Ovary (tissue), 7 donors: ENCODE measurements at regions not wholly inside any gene's neighbourhood (a gene's known extent, or its start where the extent isn't known, plus 50 kb on each side); places are given as distances from the start of the nearest gene placed in this dataset.

Experiments
- DNase-seq, 5 donors: peaks; one replicate each; pipeline ENCODE4 v3.0.0-alpha.2; 2019 to 2020
- H3K27ac ChIP-seq, 2 donors: fragments of 200-600 bp; one replicate each; pipeline versions ENCODE4 v1.5.1 to v1.8.0; 2019 to 2022
- H3K27me3 ChIP-seq: fragments of 200-600 bp; one replicate; pipeline ENCODE4 v1.8.0; 2022
- H3K36me3 ChIP-seq: fragments of 200-600 bp; sonication (generic); one replicate; pipeline ENCODE4 v1.5.1; 2019
- H3K4me1 ChIP-seq: one replicate; pipeline ENCODE4 v1.8.1; 2013; ENCODE audit warnings: mild to moderate bottlenecking, moderate library complexity; ENCODE audit not compliant: insufficient read depth
- H3K4me3 ChIP-seq: fragments of 200-600 bp; sonication (generic); one replicate; pipeline ENCODE4 v1.5.1; 2017
- H3K9me3 ChIP-seq, 2 donors: fragments of 200-600 bp in 1 of 2; sonication (generic) in 1 of 2; one replicate each; pipeline versions ENCODE4 v1.5.1 to v1.8.1; 2013 to 2019; ENCODE audit warnings: mild to moderate bottlenecking in 1 of 2, moderate library complexity in 1 of 2
- CTCF ChIP-seq, 3 donors: fragments of 450-650 bp in 2 of 3; fragments of 200-600 bp in 1 of 3; IDR thresholded peaks; one replicate each; pipeline versions ENCODE4 v1.5.1 to v1.8.0; 2016 to 2022; ENCODE audit warnings: antibody characterized with exemption in 3 of 3, mild to moderate bottlenecking in 1 of 3
- EP300 ChIP-seq: sonication (generic); formaldehyde crosslinking; IDR thresholded peaks from one replicate; pipeline ENCODE4 v1.6.1; 2017; ENCODE audit warnings: antibody characterized with exemption
- POLR2A ChIP-seq: fragments of 450-650 bp; IDR thresholded peaks from one replicate; pipeline ENCODE4 v1.6.1; 2017; ENCODE audit warnings: antibody characterized with exemption, mild to moderate bottlenecking, moderate library complexity
- WGBS, 3 donors: extraction: QIAGEN DNeasy Blood & Tissue Kit in 1 of 3; methylation state at CpG; one replicate each; pipeline versions ENCODE4 v1.1.5 to v1.1.7; 2013 to 2017; 5-methylcytosine and 5-hydroxymethylcytosine counted together
- intact Hi-C, 4 donors: fragments of 100-400 bp; cut with DNase I; formaldehyde crosslinking; loops; one replicate each; pipeline versions ENCODE4 v1.11.0 to v1.15.1; 2022 to 2023
- donor health status: DM: no; HTN: no; CAD: no; lungs with moderate emphysema.
- donor health status: DM: no; HTN: no; CAD: no.
- donor health status: Bipolar disorder and iron deficiency.
- donor health status: DM: no; HTN: no; CAD: no.
- donor health status: DM: yes; HTN: yes; CAD: no.

DNA sequence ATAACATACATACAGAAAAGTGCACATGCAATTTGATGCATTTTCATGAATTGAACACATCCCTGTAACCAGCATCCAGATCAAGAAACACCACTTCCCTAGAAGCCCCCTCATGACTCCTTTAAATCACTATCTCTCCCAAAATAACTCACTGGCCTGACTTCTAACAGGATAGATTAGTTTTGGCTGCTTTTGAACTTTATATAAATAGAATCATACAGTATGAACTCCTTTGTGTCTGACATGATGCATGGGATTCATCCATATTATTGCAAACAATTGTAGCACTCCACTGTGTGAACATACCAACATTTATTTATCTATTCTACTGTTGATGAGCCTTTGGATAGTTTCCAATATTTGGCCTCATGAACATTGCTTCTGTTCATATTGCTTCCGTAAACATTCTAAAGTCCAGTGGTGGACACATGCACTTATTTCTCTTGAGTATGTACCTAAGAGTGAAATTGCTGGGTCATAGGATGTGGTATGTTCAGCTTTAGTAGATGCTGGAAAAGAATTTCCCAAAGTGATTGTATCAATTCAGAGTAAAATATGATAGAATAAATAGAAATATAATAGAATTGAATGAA, 148.7 kb upstream of the GDNF start:
- Histone ChIP-seq H3K36me3 (no peaks in the 10 kb centered on the region), H3K27me3 (no peaks in the 10 kb centered on the region), H3K4me1 (peaks cover 2% of the 10 kb centered on the region), H3K9me3 (no peaks in the 10 kb centered on the region), H3K4me3 (no peak overlapping the region), H3K27ac (no peak overlapping the region)
- 75 to 78% (median 78%) methylated on average over 1 of the region's 1 CpG for WGBS, 3 donors
- no peak for DNase-seq
- intact Hi-C loops = no loop called here
- no peak for TF ChIP-seq POLR2A
- no peak for TF ChIP-seq EP300
- no peak for TF ChIP-seq CTCF (IDR thresholded peaks at IDR 0.05)

DNA sequence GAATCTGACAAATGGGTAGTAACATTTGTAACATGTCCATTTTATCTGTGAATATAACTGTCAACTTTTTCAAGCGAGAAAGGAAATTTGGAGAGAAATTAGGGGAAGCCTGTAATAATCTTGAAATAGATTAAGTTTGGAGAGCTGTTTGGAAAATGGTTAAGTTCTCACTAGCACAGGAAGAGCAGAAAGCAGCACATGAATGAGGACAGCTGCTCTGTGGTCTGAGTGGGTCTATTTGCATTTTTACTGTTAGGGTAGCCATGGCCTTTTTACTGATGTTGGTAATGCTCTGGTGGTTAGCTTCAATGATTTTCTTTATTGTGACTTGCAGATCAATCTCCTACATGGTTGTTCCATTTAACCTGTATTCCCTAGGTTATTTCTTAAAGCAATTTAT, 144.5 kb upstream of the GDNF start:
- Histone ChIP-seq H3K4me3 (no peak overlapping the region), H3K36me3 (no peaks in the 10 kb centered on the region), H3K27me3 (no peaks in the 10 kb centered on the region), H3K4me1 (peaks cover 4% of the 10 kb centered on the region), H3K27ac (no peak overlapping the region), H3K9me3 (no peaks in the 10 kb centered on the region)
- TF ChIP-seq POLR2A (no peak), EP300 (no peak), CTCF (IDR thresholded peaks at IDR 0.05) (no peak)
- DNase-seq = no peak
- WGBS, 3 donors = 15 to 26% (median 22%) methylated on average over 1 of the region's 1 CpG
- intact Hi-C loops = no loop called here

DNA sequence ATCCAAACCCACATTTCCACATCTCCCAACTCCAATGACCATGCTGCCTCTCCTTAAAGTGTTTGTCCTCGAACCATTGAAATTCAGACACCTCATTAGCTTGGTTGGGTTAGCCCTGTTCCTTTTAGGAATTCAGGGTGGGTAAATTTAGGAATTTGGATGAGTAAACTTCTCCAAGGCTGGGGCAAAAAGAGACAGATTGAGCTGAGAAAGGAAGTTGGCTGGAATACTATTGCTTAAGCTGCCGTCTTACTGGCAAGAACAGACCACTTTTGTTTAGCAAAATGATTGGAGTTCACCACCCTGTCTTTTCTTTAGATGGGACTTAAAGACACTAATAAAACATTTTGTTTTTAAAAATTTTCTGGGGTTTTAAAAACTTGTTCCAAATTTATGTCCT, 143.6 kb upstream of the GDNF start:
- no peaks in the 10 kb centered on the region for H3K9me3 ChIP-seq
- no peak overlapping the region for H3K4me3 ChIP-seq
- no peak for DNase-seq
- no peak overlapping the region for H3K27ac ChIP-seq
- no peaks in the 10 kb centered on the region for H3K36me3 ChIP-seq
- TF ChIP-seq POLR2A (no peak), EP300 (no peak), CTCF (IDR thresholded peaks at IDR 0.05) (no peak)
- peaks cover 4% of the 10 kb centered on the region for H3K4me1 ChIP-seq
- 16 to 40% (median 21%) methylated on average over 2 of the region's 2 CpGs for WGBS, 3 donors
- no peaks in the 10 kb centered on the region for H3K27me3 ChIP-seq
- intact Hi-C loops = no loop called here

GRCh38 chr5:37979559-37979958, 139.7 kb upstream of the GDNF start:
- H3K4me3 ChIP-seq = no peak overlapping the region
- no peak for TF ChIP-seq POLR2A
- TF ChIP-seq EP300 = no peak
- no peak for TF ChIP-seq CTCF (IDR thresholded peaks at IDR 0.05)
- WGBS, 3 donors = 87 to 98% (median 93%) methylated on average over 1 of the region's 1 CpG

More at GRCh38 chr5:37979559-37979958, 139.7 kb upstream of the GDNF start:
- Histone ChIP-seq H3K27me3 (no peaks in the 10 kb centered on the region), H3K36me3 (no peaks in the 10 kb centered on the region), H3K4me1 (peaks cover 7% of the 10 kb centered on the region), H3K9me3 (no peaks in the 10 kb centered on the region), H3K27ac (no peak overlapping the region)
- intact Hi-C loops = no loop called here
- DNase-seq = no peak
